ENCODE measurements at regions not wholly inside any gene's neighbourhood (a gene's known extent, or its start where the extent isn't known, plus 50 kb on each side); places are given as distances from the start of the nearest gene placed in this dataset.
"Not testable (repeated sequence)": the region's sequence is repeated elsewhere in the genome, so short reads cannot be mapped to it uniquely, and the experiment has no call there.

GRCh38 chr7:43054052-43054722 lies 58.3 kb upstream of the HECW1 start:
- DNase-seq = no peak

- DNase-seq = no peak
Observed at GRCh38 chr7:43057141-43057540, 55.3 kb upstream of the HECW1 start.

- peak; percentile 53 for DNase-seq
Observed at GRCh38 chr7:43058271-43059066, 54.0 kb upstream of the HECW1 start.

GRCh38 chr7:43059067-43059600 lies 53.3 kb upstream of the HECW1 start:
- not testable (repeated sequence) for DNase-seq
